Left lung (tissue), 4 donors: ENCODE measurements at regions not wholly inside any gene's neighbourhood (a gene's known extent, or its start where the extent isn't known, plus 50 kb on each side); places are given as distances from the start of the nearest gene placed in this dataset.

Experiments used
- ATAC-seq: fragments of 200-7000 bp; cut with Tn5 transposase; one replicate; pipeline ENCODE4 v1.9.1; 2020; ENCODE audit warnings: moderate library complexity
- DNase-seq, 4 donors: peaks; one replicate each; pipeline ENCODE4 v3.0.0-alpha.2; 2013 to 2020
- H3K27ac ChIP-seq, 2 donors: fragments of 200-600 bp; sonication (generic) in 1 of 2; one replicate each; pipeline versions ENCODE4 v1.5.0 to v1.8.0; 2020 to 2021
- H3K27me3 ChIP-seq, 2 donors: fragments of 200-600 bp; sonication (generic) in 1 of 2; one replicate each; pipeline versions ENCODE4 v1.5.0 to v1.8.0; 2020 to 2021
- H3K36me3 ChIP-seq, 2 donors: fragments of 200-600 bp; sonication (generic) in 1 of 2; one replicate each; pipeline versions ENCODE4 v1.5.0 to v1.8.0; 2020 to 2021
- H3K4me1 ChIP-seq, 2 donors: fragments of 200-600 bp; one replicate each; pipeline ENCODE4 v1.8.0; 2021
- H3K4me3 ChIP-seq, 2 donors: fragments of 200-600 bp; sonication (generic) in 1 of 2; one replicate each; pipeline versions ENCODE4 v1.5.0 to v1.8.0; 2020 to 2021; ENCODE audit warnings: mild to moderate bottlenecking in 1 of 2
- H3K9me3 ChIP-seq, 2 donors: fragments of 200-600 bp; sonication (generic) in 1 of 2; one replicate each; pipeline versions ENCODE4 v1.5.0 to v1.8.0; 2020 to 2021
- intact Hi-C, 2 donors: fragments of 100-400 bp; cut with DNase I; formaldehyde crosslinking; loops; one replicate each; pipeline versions ENCODE4 v1.11.2 to v1.14.2; 2022
- TF ChIP-seq, protein P1 (sequence below), 2 donors: fragments of 200-600 bp; sonication (generic) in 1 of 2; IDR thresholded peaks; one replicate each; pipeline versions ENCODE4 v1.5.0 to v1.8.0; 2021; ENCODE audit warnings: antibody characterized with exemption in 2 of 2
- donor health status: DM: no; HTN: yes; CAD: no.
- donor health status: DM: no; HTN: no; CAD: no.

DNA sequence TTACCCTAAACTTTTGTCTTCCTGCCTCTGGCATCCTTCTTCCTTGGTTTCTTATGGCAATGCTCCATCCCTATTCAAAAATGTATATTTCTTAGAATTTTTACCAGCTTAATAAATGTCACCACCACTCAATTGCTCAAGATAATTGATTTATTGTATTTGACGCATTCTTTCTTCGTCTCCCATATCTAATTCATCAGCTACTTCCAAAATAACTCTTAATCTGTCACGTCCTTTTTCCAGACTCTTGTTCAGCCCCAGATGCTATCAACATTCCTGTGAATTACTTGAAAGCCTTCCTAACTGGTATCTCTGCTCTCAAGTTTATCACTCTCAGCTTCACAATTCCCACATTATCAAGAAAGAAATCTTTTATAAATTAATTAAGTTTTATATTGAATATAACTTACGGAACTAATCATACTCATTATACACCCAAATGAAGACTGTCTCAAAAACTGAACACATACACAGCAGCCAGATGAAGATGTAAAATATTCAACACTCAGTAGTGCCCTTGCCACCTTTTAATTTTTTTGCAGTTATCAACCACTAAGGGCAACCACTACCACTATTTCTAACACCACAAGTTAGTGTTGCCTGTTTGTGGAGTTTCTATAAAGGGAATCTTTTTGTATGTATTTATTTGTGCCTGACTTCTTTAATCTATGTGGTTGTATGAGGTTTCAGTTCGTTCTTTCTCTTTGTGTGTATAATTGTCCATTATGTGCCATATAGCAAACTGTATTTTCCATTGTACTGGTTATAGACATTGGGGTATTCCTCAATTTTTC is 2295.4 kb downstream of the PCDH9 start:
- intact Hi-C loops: no loop called here
- Histone ChIP-seq H3K36me3 (no peaks in the 10 kb centered on the region), H3K27me3 (no peaks in the 10 kb centered on the region), H3K4me3 (no peak overlapping the region), H3K4me1 (no peaks in the 10 kb centered on the region), H3K9me3 (no peaks in the 10 kb centered on the region), H3K27ac (no peak overlapping the region)
- TF ChIP-seq, protein P1, sequence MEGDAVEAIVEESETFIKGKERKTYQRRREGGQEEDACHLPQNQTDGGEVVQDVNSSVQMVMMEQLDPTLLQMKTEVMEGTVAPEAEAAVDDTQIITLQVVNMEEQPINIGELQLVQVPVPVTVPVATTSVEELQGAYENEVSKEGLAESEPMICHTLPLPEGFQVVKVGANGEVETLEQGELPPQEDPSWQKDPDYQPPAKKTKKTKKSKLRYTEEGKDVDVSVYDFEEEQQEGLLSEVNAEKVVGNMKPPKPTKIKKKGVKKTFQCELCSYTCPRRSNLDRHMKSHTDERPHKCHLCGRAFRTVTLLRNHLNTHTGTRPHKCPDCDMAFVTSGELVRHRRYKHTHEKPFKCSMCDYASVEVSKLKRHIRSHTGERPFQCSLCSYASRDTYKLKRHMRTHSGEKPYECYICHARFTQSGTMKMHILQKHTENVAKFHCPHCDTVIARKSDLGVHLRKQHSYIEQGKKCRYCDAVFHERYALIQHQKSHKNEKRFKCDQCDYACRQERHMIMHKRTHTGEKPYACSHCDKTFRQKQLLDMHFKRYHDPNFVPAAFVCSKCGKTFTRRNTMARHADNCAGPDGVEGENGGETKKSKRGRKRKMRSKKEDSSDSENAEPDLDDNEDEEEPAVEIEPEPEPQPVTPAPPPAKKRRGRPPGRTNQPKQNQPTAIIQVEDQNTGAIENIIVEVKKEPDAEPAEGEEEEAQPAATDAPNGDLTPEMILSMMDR (IDR thresholded peaks at IDR 0.05): no peak
- DNase-seq (no peak), ATAC-seq (no peak)

DNA sequence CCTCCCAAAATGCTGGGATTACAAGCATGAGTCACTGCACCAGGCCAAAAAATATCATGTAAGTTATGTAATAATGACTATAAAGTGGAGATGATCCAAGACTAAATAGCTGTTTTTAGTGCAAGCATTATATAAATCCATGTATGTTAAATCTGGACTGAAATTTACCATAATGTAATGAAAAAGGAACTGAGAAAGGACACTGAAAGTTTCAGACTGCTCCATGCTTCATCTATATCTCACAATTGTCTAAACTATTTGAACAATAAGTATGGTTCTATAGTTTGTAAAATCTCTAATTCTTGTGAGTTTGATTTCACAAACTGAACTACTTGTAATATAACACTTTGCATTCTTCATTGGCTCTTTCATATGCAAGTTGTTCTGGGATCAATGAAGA is 2299.5 kb downstream of the PCDH9 start:
- TF ChIP-seq, protein P1 (IDR thresholded peaks at IDR 0.05): no peak
- ATAC-seq: no peak
- Histone ChIP-seq H3K4me1 (no peaks in the 10 kb centered on the region), H3K27ac (no peak overlapping the region), H3K4me3 (no peak overlapping the region), H3K36me3 (no peaks in the 10 kb centered on the region), H3K9me3 (peaks cover 0 to 11% of the 10 kb centered on the region in 2 donors), H3K27me3 (no peaks in the 10 kb centered on the region)
- no peak for DNase-seq
- intact Hi-C loops: no loop called here

DNA sequence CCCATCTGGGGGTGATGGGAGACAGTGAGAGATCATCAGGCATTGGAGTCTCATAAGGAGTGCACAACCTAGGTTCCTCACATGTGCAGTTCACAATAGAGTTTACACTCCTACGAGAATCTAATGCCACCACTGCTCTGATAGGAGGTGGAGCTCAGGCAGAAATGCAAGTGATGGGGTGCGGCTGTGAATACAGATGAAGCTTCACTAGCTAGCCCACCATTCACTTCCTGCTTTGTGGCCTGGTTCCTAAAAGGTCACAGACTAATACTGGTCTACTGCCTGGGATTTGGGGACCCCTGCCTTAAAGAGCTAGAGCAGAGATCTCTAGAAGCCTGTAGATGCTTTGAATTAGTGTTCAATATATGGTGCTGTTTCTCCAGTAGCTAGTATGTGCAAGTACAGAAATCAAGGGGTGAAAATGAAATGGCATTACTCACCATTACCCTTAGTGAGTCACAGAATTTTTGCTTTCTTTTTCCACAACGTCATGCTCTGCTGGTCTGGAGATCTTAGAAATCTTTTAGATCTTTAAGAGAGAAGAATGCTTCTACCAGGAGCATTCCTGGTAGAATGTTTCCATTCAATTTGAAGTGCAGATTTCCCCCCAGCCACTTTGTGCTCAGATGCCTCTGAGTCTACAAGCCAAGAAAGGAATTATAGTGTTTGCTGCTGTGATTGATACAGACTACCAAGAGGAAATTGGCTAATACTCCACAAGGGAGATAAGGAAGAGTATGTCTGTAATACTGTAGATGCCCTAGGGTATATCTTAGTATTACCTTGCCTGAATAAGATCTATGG is 2301.2 kb downstream of the PCDH9 start:
- H3K4me1 ChIP-seq: no peaks in the 10 kb centered on the region
- ATAC-seq: peak; percentile 43
- intact Hi-C loops: no loop called here
- no peak overlapping the region for H3K27ac ChIP-seq
- no peaks in the 10 kb centered on the region for H3K27me3 ChIP-seq
- no peak overlapping the region for H3K4me3 ChIP-seq
- no peaks in the 10 kb centered on the region for H3K36me3 ChIP-seq
- DNase-seq: no peak
- peaks cover 0 to 13% of the 10 kb centered on the region in 2 donors for H3K9me3 ChIP-seq
- TF ChIP-seq, protein P1 (IDR thresholded peaks at IDR 0.05): no peak

DNA sequence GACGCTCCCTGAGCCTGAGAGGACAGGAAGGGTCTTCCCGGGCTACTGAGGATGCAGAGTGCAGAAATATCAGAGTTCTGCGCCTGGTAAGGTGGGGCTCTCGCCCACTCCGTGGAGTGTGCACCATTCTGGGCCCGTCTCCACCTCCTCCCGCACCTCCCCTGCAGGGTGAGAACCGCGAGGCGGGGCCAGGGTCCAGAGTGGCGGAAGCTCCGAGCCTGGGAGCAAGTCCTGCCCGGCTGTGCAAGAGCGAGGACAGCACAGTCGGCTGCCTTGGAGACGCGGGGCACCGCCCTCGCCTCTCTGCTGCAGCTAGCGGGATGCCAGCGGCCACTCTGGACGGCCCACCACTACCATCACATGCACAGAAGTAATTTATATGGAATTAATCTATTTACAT is 2304.4 kb downstream of the PCDH9 start:
- no peaks in the 10 kb centered on the region for H3K27me3 ChIP-seq
- H3K4me1 ChIP-seq: no peaks in the 10 kb centered on the region
- peaks cover 0 to 13% of the 10 kb centered on the region in 2 donors for H3K9me3 ChIP-seq
- no peak for ATAC-seq
- H3K4me3 ChIP-seq: no peak overlapping the region
- intact Hi-C loops: no loop called here
- peak in 1 of 4 donors; percentile 67 for DNase-seq
- TF ChIP-seq, protein P1 (IDR thresholded peaks at IDR 0.05): no peak
- H3K36me3 ChIP-seq: no peaks in the 10 kb centered on the region
- no peak overlapping the region for H3K27ac ChIP-seq

DNA sequence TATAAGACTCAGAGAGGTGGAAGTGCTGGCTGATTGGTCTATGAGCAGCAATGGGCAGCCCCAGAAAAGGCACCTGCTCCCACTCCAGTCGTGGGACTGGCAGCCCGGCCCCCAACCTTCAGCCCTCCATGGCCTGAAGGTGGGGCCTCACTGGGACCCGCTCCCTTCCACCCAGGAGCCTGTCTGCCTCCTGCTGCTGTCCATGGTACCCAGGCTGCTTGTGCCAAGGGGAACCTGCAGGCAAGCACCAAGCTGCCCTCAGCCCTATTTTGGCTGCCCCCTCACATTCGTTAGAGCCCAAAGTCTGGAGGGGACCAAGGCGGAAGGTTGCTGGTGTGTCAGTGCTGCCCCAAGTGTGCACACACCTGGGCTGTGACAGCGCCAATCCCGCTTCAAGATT is 2304.9 kb downstream of the PCDH9 start:
- Histone ChIP-seq H3K27me3 (no peaks in the 10 kb centered on the region), H3K4me3 (no peak overlapping the region), H3K27ac (no peak overlapping the region), H3K4me1 (no peaks in the 10 kb centered on the region), H3K9me3 (peaks cover 0 to 13% of the 10 kb centered on the region in 2 donors), H3K36me3 (no peaks in the 10 kb centered on the region)
- intact Hi-C loops: no loop called here
- DNase-seq: peak in 2 of 4 donors; percentile 3 to 5
- TF ChIP-seq, protein P1 (IDR thresholded peaks at IDR 0.05): no peak
- no peak for ATAC-seq
